ENCODE measurements at regions not wholly inside any gene's neighbourhood (a gene's known extent, or its start where the extent isn't known, plus 50 kb on each side); places are given as distances from the start of the nearest gene placed in this dataset.

GRCh38 chr4:104747635-104748034, 252.9 kb upstream of the CXXC4 start:
- no peak for TF ChIP-seq CTCF (conservative IDR thresholded peaks at IDR 0.05; ENCODE audit: low read depth, low read length)
- no peak for TF ChIP-seq EZH2 (IDR thresholded peaks at IDR 0.05; ENCODE audit: low read length, unreplicated experiment)

Measured in PC-3 (cell line).